ENCODE measurements at regions not wholly inside any gene's neighbourhood (a gene's known extent, or its start where the extent isn't known, plus 50 kb on each side); places are given as distances from the start of the nearest gene placed in this dataset.

- Mint-ChIP-seq H3K9me3 (no peaks in the 10 kb centered on the region; the same call in 2 of the 3 replicates), H3K36me3 (ENCODE audit: low read depth) (no peaks in the 10 kb centered on the region), H3K27ac (no peak overlapping the region), H3K4me3 (no peak overlapping the region), H3K4me1 (peaks cover 17% of the 10 kb centered on the region), H3K27me3 (ENCODE audit: insufficient read depth, low read depth, poor library complexity) (peaks cover 6% of the 10 kb centered on the region)
- no peak overlapping the region for H3K4me2 ChIP-seq
- DNase-seq (ENCODE audit: low spot score) (no peak), ATAC-seq (peak; percentile 34; the same call in 1 of the 3 replicates)
- H3K79me2 ChIP-seq (replicated peaks; ENCODE audit: insufficient read depth): no peaks in the 10 kb centered on the region
- no peaks in the 10 kb centered on the region for H3K4me1 ChIP-seq (ENCODE audit: insufficient read depth)
- no peaks in the 10 kb centered on the region for H3K27me3 ChIP-seq (ENCODE audit: insufficient read depth)
- no peaks in the 10 kb centered on the region for H3K9me2 ChIP-seq (ENCODE audit: insufficient read depth)
- no peaks in the 10 kb centered on the region for H3K36me3 ChIP-seq (ENCODE audit: insufficient read depth)
- peak overlapping the region; percentile 43; the same call in 1 of the 2 replicates for H2AFZ ChIP-seq
- no peaks in the 10 kb centered on the region for H3F3A ChIP-seq (replicated peaks; ENCODE audit: low read depth)
- H3K4me3 ChIP-seq: no peak overlapping the region
- no peak overlapping the region for H3K27ac ChIP-seq (ENCODE audit: low read depth)
- TF ChIP-seq STAT1 (IDR thresholded peaks at IDR 0.05; ENCODE audit: unreplicated experiment) (no peak), NANOG (IDR thresholded peaks at IDR 0.05; ENCODE audit: borderline replicate concordance) (no peak), EZH2 (IDR thresholded peaks at IDR 0.05; ENCODE audit: low read depth, unreplicated experiment) (no peak), ZNF114 (CRISPR knock-in tag; IDR thresholded peaks at IDR 0.05) (no peak), POLR2AphosphoS5 (IDR thresholded peaks at IDR 0.05; ENCODE audit: low read depth) (no peak), JUNB (IDR thresholded peaks at IDR 0.05; ENCODE audit: unreplicated experiment) (no peak)
- H4K20me1 ChIP-seq (replicated peaks; ENCODE audit: insufficient read depth): no peaks in the 10 kb centered on the region
These were observed 114.6 kb upstream of the TAB2 start for GRCh38 chr6:149202952-149203351.

DNA sequence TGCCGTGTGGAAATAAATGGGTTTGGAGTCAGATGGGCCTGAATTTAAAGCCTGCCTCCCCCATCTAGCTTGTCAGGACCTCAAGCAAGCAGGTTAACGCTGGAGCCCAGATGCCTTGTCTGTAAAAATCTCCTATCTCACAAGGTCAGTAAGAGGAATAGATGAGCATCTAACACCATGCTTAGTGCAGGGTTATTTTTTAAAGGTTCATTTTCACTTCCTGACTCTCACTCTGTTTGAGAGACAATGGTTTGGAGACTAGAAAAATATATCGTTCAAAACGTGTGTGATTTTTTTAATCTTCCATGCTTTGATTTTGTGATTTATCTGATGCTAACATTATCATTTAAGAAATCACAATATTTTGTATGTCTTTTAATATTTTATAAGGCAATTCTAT lies 114.0 kb upstream of the TAB2 start:
- H3K36me3 Mint-ChIP-seq (ENCODE audit: low read depth): no peaks in the 10 kb centered on the region
- H3K4me3 Mint-ChIP-seq: no peak overlapping the region
- Histone ChIP-seq H3K36me3 (ENCODE audit: insufficient read depth) (no peaks in the 10 kb centered on the region), H3K9me2 (ENCODE audit: insufficient read depth) (no peaks in the 10 kb centered on the region), H2AFZ (peak overlapping the region; percentile 43; the same call in 1 of the 2 replicates), H3K27me3 (ENCODE audit: insufficient read depth) (no peaks in the 10 kb centered on the region), H3K4me1 (ENCODE audit: insufficient read depth) (no peaks in the 10 kb centered on the region), H3K4me3 (no peak overlapping the region), H3K27ac (ENCODE audit: low read depth) (no peak overlapping the region), H3K79me2 (replicated peaks; ENCODE audit: insufficient read depth) (no peaks in the 10 kb centered on the region), H3F3A (replicated peaks; ENCODE audit: low read depth) (no peaks in the 10 kb centered on the region), H4K20me1 (replicated peaks; ENCODE audit: insufficient read depth) (no peaks in the 10 kb centered on the region), H3K4me2 (no peak overlapping the region)
- no peaks in the 10 kb centered on the region; the same call in 2 of the 3 replicates for H3K9me3 Mint-ChIP-seq
- ATAC-seq (no peak), DNase-seq (ENCODE audit: low spot score) (no peak)
- peaks cover 6% of the 10 kb centered on the region for H3K27me3 Mint-ChIP-seq (ENCODE audit: insufficient read depth, low read depth, poor library complexity)
- H3K4me1 Mint-ChIP-seq: peaks cover 17% of the 10 kb centered on the region
- no peak overlapping the region for H3K27ac Mint-ChIP-seq
- TF ChIP-seq ZNF331 (CRISPR knock-in tag; IDR thresholded peaks at IDR 0.05; ENCODE audit: low read depth) (no peak), EZH2 (IDR thresholded peaks at IDR 0.05; ENCODE audit: low read depth, unreplicated experiment) (no peak), ZNF114 (CRISPR knock-in tag; IDR thresholded peaks at IDR 0.05) (no peak)

- H3F3A ChIP-seq (replicated peaks; ENCODE audit: low read depth): no peaks in the 10 kb centered on the region
- no peaks in the 10 kb centered on the region for H3K4me1 ChIP-seq (ENCODE audit: insufficient read depth)
- no peaks in the 10 kb centered on the region for H3K79me2 ChIP-seq (replicated peaks; ENCODE audit: insufficient read depth)
- H3K4me2 ChIP-seq: no peak overlapping the region
- Mint-ChIP-seq H3K27ac (no peak overlapping the region), H3K4me1 (no peaks in the 10 kb centered on the region; the same call in 1 of the 3 replicates), H3K27me3 (ENCODE audit: insufficient read depth, low read depth, poor library complexity) (peaks cover 5% of the 10 kb centered on the region), H3K4me3 (no peak overlapping the region), H3K9me3 (no peaks in the 10 kb centered on the region), H3K36me3 (ENCODE audit: low read depth) (no peaks in the 10 kb centered on the region)
- no peak overlapping the region for H3K27ac ChIP-seq (ENCODE audit: low read depth)
- ATAC-seq: no peak
- H4K20me1 ChIP-seq (replicated peaks; ENCODE audit: insufficient read depth): no peaks in the 10 kb centered on the region
- no peaks in the 10 kb centered on the region for H3K27me3 ChIP-seq (ENCODE audit: insufficient read depth)
- no peaks in the 10 kb centered on the region for H3K36me3 ChIP-seq (ENCODE audit: insufficient read depth)
- no peak for DNase-seq (ENCODE audit: low spot score)
- TF ChIP-seq, protein P1, sequence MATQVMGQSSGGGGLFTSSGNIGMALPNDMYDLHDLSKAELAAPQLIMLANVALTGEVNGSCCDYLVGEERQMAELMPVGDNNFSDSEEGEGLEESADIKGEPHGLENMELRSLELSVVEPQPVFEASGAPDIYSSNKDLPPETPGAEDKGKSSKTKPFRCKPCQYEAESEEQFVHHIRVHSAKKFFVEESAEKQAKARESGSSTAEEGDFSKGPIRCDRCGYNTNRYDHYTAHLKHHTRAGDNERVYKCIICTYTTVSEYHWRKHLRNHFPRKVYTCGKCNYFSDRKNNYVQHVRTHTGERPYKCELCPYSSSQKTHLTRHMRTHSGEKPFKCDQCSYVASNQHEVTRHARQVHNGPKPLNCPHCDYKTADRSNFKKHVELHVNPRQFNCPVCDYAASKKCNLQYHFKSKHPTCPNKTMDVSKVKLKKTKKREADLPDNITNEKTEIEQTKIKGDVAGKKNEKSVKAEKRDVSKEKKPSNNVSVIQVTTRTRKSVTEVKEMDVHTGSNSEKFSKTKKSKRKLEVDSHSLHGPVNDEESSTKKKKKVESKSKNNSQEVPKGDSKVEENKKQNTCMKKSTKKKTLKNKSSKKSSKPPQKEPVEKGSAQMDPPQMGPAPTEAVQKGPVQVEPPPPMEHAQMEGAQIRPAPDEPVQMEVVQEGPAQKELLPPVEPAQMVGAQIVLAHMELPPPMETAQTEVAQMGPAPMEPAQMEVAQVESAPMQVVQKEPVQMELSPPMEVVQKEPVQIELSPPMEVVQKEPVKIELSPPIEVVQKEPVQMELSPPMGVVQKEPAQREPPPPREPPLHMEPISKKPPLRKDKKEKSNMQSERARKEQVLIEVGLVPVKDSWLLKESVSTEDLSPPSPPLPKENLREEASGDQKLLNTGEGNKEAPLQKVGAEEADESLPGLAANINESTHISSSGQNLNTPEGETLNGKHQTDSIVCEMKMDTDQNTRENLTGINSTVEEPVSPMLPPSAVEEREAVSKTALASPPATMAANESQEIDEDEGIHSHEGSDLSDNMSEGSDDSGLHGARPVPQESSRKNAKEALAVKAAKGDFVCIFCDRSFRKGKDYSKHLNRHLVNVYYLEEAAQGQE (IDR thresholded peaks at IDR 0.05; ENCODE audit: unreplicated experiment): no peak
- TF ChIP-seq NANOG (IDR thresholded peaks at IDR 0.05; ENCODE audit: borderline replicate concordance) (no peak), CREB1 (CRISPR knock-in tag; IDR thresholded peaks at IDR 0.05; ENCODE audit: low read depth) (no peak), ZNF114 (CRISPR knock-in tag; IDR thresholded peaks at IDR 0.05) (no peak), ETS1 (IDR thresholded peaks at IDR 0.05) (no peak)
- no peak overlapping the region for H3K4me3 ChIP-seq
- no peak overlapping the region for H2AFZ ChIP-seq
- H3K9me2 ChIP-seq (ENCODE audit: insufficient read depth): peaks cover 6% of the 10 kb centered on the region; the same call in 1 of the 2 replicates
These were observed 109.3 kb upstream of the TAB2 start for GRCh38 chr6:149208134-149208601.
